Esophagus squamous epithelium (tissue), 5 donors: ENCODE measurements at regions not wholly inside any gene's neighbourhood (a gene's known extent, or its start where the extent isn't known, plus 50 kb on each side); places are given as distances from the start of the nearest gene placed in this dataset.

ENCODE experiments used
- DNase-seq: peaks from one replicate; lab custom pipeline; 2025; lab: John Stamatoyannopoulos, UW
- H3K27ac ChIP-seq, 4 donors: fragments of 200-600 bp; sonication (generic); one replicate each; pipeline ENCODE4 v1.5.1; 2016 to 2019; ENCODE audit warnings: mild to moderate bottlenecking in 1 of 4
- H3K27me3 ChIP-seq, 4 donors: fragments of 200-600 bp; sonication (generic); 1 replicate in 3 of 4; 2 replicates in 1 of 4; pipeline versions ENCODE4 v1.5.1 to v1.6.0; 2017 to 2021; ENCODE audit warnings: antibody characterized with exemption in 1 of 4
- H3K36me3 ChIP-seq, 3 donors: fragments of 200-600 bp; sonication (generic); one replicate each; pipeline ENCODE4 v1.5.1; 2016 to 2019
- H3K4me1 ChIP-seq, 3 donors: fragments of 200-600 bp; sonication (generic); one replicate each; pipeline ENCODE4 v1.5.1; 2017 to 2019
- H3K4me3 ChIP-seq, 4 donors: fragments of 200-600 bp; sonication (generic); 1 replicate in 3 of 4; 2 replicates in 1 of 4; pipeline ENCODE4 v1.5.1; 2016 to 2019; ENCODE audit warnings: mild to moderate bottlenecking in 2 of 4, moderate library complexity in 1 of 4
- H3K9me3 ChIP-seq, 3 donors: fragments of 200-600 bp; sonication (generic); one replicate each; pipeline ENCODE4 v1.5.1; 2016 to 2019
- POLR2A ChIP-seq, 4 donors: fragments of 450-650 bp; IDR thresholded peaks; one replicate each; pipeline ENCODE4 v1.6.1; 2017; ENCODE audit warnings: antibody characterized with exemption in 4 of 4, mild to moderate bottlenecking in 4 of 4, moderate library complexity in 3 of 4
- WGBS, 2 donors: methylation state at CpG; one replicate each; pipeline ENCODE4 v1.1.5; 2018; 5-methylcytosine and 5-hydroxymethylcytosine counted together
- intact Hi-C: fragments of 100-400 bp; cut with DNase I; formaldehyde crosslinking; loops from one replicate; pipeline ENCODE4 v1.15.0; 2022
- TF ChIP-seq, protein P1 (sequence below), 6 experiments: fragments of 450-650 bp in 4 of 6; fragments of 200-600 bp in 2 of 6; sonication (generic) in 2 of 6; IDR thresholded peaks; one replicate each; pipeline ENCODE4 v1.5.1; 2016 to 2019; ENCODE audit warnings: antibody characterized with exemption in 6 of 6, mild to moderate bottlenecking in 4 of 6, moderate library complexity in 4 of 6
- donor health status: DM: yes; HTN: yes; CAD: no.

GRCh38 chr9:1532171-1532570, 482.0 kb downstream of the DMRT2 start:
- WGBS, 2 donors = 62 to 77% methylated on average over 4 of the region's 4 CpGs
- intact Hi-C loops = no loop called here
- Histone ChIP-seq H3K9me3 (no peaks in the 10 kb centered on the region), H3K36me3 (no peaks in the 10 kb centered on the region), H3K4me3 (no peak overlapping the region), H3K4me1 (peaks cover 0 to 3% (median 0%) of the 10 kb centered on the region in 3 donors), H3K27ac (no peak overlapping the region), H3K27me3 (peaks cover 0 to 80% (median 0%) of the 10 kb centered on the region in 4 donors)
- TF ChIP-seq, protein P1, sequence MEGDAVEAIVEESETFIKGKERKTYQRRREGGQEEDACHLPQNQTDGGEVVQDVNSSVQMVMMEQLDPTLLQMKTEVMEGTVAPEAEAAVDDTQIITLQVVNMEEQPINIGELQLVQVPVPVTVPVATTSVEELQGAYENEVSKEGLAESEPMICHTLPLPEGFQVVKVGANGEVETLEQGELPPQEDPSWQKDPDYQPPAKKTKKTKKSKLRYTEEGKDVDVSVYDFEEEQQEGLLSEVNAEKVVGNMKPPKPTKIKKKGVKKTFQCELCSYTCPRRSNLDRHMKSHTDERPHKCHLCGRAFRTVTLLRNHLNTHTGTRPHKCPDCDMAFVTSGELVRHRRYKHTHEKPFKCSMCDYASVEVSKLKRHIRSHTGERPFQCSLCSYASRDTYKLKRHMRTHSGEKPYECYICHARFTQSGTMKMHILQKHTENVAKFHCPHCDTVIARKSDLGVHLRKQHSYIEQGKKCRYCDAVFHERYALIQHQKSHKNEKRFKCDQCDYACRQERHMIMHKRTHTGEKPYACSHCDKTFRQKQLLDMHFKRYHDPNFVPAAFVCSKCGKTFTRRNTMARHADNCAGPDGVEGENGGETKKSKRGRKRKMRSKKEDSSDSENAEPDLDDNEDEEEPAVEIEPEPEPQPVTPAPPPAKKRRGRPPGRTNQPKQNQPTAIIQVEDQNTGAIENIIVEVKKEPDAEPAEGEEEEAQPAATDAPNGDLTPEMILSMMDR (IDR thresholded peaks at IDR 0.05) = no peak
- TF ChIP-seq POLR2A (IDR thresholded peaks at IDR 0.05) = no peak
- DNase-seq = no peak

- WGBS, 2 donors = 76 to 89% methylated on average over 2 of the region's 2 CpGs
- TF ChIP-seq, protein P1 (IDR thresholded peaks at IDR 0.05) = no peak
- no peak for TF ChIP-seq POLR2A (IDR thresholded peaks at IDR 0.05)
- DNase-seq = no peak
Observed at GRCh38 chr9:1535051-1535450, 480.1 kb upstream of the SMARCA2 start.

DNA sequence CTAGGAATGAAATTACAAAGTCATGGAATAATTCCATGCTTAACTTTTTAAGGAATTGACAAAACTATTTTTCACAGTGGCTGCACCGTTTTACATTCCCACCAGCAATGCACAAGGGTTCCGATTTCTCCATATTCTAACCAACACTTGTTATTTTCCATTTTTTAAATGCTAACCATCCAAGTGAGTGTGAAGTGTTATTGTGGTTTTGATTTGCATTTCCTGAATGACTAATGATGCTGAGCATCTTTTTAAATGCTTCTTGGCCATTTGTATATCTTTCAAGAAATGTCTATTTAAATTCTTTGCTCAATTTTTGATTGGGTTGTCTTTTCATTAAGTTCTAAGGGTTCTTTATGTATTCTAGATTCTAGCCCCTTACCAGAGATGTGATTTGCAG, 479.5 kb upstream of the SMARCA2 start:
- peaks cover 0 to 18% (median 0%) of the 10 kb centered on the region in 3 donors for H3K4me1 ChIP-seq
- H3K27me3 ChIP-seq = peaks cover 0 to 70% (median 0%) of the 10 kb centered on the region in 4 donors
- TF ChIP-seq, protein P1 (IDR thresholded peaks at IDR 0.05) = no peak
- TF ChIP-seq POLR2A (IDR thresholded peaks at IDR 0.05) = no peak
- no peaks in the 10 kb centered on the region for H3K9me3 ChIP-seq
- intact Hi-C loops = no loop called here
- DNase-seq = no peak
- 80 to 87% methylated on average over 2 of the region's 2 CpGs for WGBS, 2 donors
- H3K4me3 ChIP-seq = no peak overlapping the region
- no peak overlapping the region for H3K27ac ChIP-seq
- no peaks in the 10 kb centered on the region for H3K36me3 ChIP-seq

More at GRCh38 chr9:1535051-1535450, 480.1 kb upstream of the SMARCA2 start:
- Histone ChIP-seq H3K27ac (no peak overlapping the region), H3K36me3 (no peaks in the 10 kb centered on the region), H3K4me3 (no peak overlapping the region), H3K4me1 (peaks cover 0 to 18% (median 0%) of the 10 kb centered on the region in 3 donors), H3K27me3 (peaks cover 0 to 70% (median 0%) of the 10 kb centered on the region in 4 donors), H3K9me3 (no peaks in the 10 kb centered on the region)
- intact Hi-C loops = no loop called here

GRCh38 chr9:1536522-1537170, 478.5 kb upstream of the SMARCA2 start:
- DNase-seq = no peak
- Histone ChIP-seq H3K4me3 (no peak overlapping the region), H3K4me1 (peaks cover 0 to 18% (median 0%) of the 10 kb centered on the region in 3 donors), H3K36me3 (no peaks in the 10 kb centered on the region), H3K27ac (no peak overlapping the region), H3K9me3 (no peaks in the 10 kb centered on the region), H3K27me3 (peaks cover 0 to 63% (median 0%) of the 10 kb centered on the region in 4 donors)
- TF ChIP-seq, protein P1 (IDR thresholded peaks at IDR 0.05) = no peak
- TF ChIP-seq POLR2A (IDR thresholded peaks at IDR 0.05) = no peak
- 53 to 61% methylated on average over 5 of the region's 5 CpGs for WGBS, 2 donors
- intact Hi-C loops = no loop called here

DNA sequence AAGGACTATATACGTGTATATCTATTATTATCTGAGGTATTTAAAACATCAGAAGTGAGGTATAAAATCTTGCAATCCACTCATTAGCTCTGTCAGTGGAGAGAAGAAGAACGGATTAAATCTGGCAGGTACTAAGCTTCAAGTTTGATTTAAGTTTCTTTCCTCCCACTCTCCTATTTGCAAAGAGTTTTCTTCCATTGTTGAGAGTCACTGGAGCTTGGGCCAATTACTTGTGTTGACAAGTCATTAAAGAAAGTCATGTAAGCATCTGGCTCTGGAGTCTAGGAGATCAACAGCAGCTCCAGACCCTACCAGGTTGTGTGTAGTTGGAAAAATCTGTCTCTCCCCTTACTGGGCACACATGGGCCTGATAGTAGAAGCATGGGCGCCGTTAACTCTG, 476.8 kb upstream of the SMARCA2 start:
- DNase-seq = no peak
- Histone ChIP-seq H3K27ac (no peak overlapping the region), H3K36me3 (no peaks in the 10 kb centered on the region), H3K9me3 (no peaks in the 10 kb centered on the region), H3K4me3 (no peak overlapping the region), H3K4me1 (peaks cover 0 to 18% (median 0%) of the 10 kb centered on the region in 3 donors), H3K27me3 (peaks cover 0 to 69% (median 0%) of the 10 kb centered on the region in 4 donors)
- 41 to 44% methylated on average over 4 of the region's 4 CpGs for WGBS, 2 donors
- no peak for TF ChIP-seq POLR2A (IDR thresholded peaks at IDR 0.05)
- TF ChIP-seq, protein P1 (IDR thresholded peaks at IDR 0.05) = no peak
- intact Hi-C loops = no loop called here
